Stimulated activated CD8-positive, alpha-beta memory T cell treated with anti-CD3 and anti-CD28 coated beads, Interleukin-4, amount 100 ng/mL, for 24 hours (primary cell): ENCODE measurements at regions not wholly inside any gene's neighbourhood (a gene's known extent, or its start where the extent isn't known, plus 50 kb on each side); places are given as distances from the start of the nearest gene placed in this dataset.

ENCODE experiments used
- DNase-seq: peaks from one replicate; pipeline ENCODE4 v3.0.0-alpha.2; 2020; ENCODE audit warnings: low read depth

DNA sequence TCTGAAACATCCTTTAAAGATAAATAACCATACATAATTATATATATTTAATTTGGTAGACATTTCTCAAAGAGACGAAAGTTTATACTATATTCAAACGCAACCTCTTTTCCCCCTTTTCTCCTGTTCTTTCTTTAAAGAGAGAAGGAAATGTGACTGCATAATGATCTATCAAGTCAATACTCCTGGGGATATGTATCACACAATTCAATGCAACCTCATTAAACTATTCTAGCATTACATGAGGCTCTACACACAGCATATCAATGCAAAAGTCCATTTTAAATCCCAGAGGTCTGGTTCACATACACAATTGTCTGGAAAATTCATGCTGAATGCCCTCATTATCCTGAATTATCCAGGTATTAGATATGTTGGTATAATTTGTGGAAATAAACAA lies 330.7 kb downstream of the LMX1A start:
- DNase-seq, result no peak

DNA sequence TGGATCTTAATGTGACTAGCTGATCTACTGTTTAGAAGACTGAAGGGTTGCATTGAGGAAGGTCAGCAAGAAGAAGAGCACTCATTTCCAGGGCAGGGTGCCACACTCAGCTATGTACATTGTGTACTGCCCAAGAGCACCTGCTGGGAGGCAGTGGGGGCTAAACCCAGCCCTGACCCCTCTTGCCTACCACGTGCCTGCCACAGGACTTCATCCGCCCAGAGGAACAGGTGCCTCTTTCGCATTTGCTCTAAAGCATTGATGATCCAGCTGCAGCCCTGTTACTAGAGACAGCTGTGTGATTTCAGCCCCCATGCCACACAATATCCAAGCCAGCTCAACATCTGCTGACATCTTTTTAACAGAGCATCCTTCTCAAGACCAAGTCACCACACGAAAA lies 341.8 kb downstream of the LMX1A start:
- DNase-seq, result no peak

DNA sequence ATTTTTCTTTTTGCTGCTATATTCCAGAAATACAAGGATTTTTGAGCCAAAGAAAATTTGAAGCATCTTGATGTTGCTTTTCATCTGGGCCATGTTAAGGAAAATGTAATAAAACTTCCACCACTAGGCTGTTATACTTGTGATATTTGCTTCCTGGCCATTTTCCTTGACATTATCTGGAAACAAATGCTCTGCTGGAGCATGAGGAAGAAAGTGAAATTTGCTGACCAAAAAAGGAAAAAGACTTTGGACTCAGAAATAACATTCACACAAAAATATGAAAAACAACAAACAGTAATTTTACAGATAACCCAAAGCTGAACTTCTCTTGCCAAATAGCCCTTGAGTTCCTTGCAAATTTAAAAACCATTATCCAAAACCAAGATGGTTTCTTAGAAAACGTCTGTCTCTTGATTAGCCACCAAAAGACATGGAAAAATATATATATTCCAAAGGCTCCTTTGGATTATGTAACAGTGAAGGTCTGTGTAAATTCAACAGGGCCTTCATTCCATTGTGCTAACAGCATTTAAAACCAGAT lies 344.5 kb downstream of the LMX1A start:
- no peak for DNase-seq

DNA sequence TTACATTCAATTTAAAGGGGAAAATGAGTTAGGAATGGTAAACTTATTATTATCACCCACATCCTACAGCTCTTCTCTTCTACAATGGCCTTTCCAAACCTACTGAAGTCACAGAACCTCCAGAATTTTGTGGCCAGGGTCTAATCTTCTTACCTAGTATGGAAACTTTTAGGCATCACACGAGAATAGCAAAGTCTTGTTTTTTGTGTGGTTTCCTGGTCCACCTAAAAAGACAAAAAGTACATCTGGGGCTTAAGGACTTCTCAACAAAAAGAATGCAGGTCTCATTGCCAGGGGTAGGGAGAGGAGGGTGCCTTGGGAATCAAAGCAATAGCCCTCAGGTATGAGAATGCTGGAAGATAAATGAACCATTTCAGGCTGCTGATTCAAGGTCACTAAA lies 345.3 kb downstream of the LMX1A start:
- DNase-seq, result no peak

DNA sequence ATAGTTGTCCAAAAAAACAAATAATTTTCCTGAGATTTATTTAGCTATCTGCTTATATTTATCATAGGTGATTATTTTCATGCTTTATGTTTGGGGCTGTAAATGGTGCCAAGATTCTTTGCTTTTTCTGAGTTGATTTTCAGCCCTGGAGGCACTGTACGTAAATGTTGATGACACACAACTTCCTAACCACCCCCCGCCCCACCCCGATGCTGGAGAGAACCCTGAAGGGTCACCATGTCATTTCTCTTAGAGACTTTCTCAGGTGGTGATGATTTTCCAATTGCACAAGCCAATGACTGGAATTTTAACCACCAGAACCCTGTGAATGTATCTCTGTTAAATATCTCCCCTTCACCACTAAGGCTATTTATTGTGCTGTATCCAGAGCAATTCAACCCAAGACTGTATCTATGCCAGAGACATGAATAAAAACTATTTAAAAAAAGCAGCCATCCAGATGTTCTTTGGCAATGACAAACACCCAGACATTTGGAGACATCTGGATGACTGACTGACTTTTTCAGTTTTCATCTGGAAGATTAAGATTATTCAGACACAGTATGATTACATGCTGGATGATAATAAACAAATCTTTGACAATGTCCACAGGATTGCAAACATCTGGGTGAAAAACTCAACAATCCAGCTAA lies 346.0 kb downstream of the LMX1A start:
- no peak for DNase-seq

DNA sequence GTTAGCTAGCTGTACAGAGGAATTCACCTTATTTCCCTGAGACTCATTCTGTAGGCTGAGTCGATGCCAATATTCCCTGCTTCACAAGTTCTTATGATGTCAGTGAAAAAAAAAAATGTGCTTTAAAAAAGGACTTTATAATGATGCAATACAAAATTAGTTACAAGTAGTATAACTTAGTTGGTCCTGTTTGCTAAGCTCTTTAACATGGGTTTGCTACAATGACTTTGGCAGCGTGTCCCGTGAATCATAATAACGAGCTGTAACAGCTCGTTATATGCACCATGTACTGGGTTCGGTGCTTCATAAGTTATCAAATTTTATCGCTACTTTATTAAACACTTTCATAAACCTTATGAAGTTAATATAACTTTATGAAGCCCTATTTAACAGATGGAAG lies 349.7 kb downstream of the LMX1A start:
- no peak for DNase-seq

DNA sequence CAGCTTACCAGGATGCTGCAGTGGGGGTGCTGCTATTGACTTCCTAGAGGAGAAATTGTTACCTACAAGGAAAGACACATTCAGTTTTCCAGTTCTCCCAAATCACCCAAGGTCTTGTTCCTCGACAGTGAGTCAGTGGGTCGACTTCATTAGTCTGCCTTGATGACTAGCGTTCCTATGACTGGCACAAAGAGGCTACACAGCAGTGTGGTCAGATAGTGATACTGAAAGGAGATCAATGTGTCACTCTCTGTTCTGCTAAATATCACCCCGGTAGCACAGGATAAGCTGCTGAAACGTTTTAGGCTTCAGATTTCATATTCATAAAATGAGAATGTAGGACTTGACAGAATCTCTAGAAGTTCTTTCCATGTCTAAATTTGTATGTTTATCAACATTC lies 357.4 kb downstream of the LMX1A start:
- no peak for DNase-seq

DNA sequence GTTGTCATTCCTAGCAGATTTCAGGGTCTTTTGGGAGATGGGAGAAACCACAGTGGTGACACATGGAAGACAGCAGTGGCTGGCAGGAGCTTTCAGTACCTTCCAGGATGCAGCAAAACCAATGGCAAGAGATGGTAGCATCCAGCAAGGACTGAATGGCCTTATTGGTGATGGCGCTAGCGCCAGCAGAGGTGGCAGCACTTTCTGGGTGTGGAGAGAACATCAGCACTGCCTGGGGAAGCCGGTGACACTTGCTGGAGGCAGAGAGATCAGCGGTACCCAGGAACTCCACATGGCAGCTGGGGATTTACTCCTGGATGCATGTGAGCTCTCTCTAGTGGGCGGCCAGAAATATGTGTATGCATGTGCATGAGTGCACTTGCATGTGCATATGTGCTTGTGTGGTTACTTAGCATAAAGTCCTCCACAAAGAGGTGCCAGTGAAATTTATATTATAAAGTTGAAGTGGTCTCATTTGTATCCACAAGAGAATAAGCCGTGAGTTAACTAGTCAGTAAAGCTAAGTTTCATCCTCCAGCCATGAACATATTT lies 364.7 kb downstream of the LMX1A start:
- DNase-seq, result no peak

DNA sequence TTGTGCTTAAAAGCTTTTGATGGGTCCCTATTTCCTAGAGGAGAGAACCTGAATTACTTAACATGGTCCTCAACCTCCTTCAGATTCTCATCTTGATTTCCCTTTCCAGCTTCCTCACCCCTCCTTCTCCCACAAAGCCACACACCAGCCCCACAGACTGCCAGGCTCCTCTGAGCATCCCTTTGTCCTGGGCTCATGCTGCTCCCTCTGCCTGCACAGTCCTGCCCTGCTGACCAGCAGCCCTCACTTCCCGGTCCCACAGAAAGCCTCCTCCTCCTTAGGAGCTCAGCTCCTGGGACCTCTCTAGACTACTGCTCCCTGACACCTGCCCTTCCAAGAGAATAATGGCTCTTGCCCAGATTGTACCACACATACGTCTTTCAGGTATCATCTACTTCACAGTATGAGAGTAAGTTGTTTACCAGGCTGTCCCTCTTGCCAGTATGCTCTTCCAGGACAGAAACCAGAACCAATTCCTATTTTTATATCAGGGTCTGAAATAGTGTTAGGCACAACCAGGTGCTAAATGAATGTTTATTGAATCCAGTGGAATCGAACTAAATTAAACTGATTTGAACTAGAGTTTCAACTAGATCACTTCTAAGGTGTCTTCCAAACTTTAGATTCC lies 373.4 kb downstream of the LMX1A start:
- DNase-seq, result no peak

DNA sequence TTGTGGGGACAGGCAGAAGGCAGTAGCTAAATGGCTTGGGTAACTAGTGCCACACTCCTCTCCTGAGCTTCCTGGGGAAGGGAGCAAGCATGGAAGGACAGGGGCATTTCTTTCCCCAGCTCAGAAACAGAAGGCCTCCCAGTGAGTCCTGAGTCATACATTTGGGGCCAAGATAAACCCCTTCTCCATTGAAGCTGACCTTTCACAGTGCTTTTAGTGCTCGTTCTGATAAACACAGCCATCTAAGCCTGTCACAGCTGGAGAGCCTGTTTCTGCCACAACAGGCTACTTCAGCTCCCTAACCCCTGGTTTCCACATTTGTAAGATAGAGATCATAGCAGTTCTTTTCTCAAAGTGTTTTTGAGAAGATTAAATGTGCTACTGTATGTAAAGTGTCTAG lies 374.0 kb downstream of the LMX1A start:
- DNase-seq, result no peak

DNA sequence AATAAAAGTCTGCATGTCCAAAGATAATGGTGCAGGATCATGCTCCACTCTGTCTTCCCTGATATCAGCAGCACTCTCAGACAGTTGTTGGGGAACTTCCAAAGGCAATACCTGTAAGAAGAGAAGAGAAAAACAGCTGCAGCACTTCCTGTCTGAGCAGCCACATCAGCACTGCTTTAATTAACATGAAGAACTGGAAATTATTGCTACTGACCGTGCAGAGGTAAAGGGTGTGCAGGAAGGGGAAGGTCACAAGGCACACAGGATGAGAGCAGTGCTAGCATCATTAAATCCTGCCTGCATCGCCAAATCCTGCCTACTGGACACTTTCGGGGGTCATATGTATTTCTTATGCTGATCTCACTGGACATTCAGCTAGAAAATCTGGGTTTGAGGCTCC lies 379.0 kb downstream of the LMX1A start:
- DNase-seq, result no peak

DNA sequence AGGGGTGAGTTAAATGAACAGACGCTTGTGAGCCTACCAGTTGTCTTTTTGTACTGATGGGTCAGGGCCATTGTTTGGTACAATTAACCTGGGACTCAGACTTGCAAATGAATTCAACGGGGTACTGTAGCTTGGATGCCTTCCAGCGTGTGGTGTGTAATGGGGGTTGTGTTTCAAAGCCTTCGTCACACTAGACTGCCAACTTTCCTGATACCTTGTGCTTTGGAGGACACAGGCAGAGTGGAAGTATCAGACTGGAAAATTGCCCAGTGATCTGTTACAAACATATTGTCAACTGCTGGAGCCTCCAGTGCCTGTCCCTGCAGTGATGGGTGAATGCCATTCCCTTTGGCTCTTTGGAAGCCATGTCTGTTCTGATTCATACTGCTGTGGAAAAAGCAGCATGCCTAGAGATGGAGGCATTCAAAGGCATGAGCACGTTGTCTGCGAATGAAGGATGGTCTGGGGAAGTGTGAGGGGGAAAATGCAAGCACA lies 384.5 kb downstream of the LMX1A start:
- DNase-seq, result no peak

DNA sequence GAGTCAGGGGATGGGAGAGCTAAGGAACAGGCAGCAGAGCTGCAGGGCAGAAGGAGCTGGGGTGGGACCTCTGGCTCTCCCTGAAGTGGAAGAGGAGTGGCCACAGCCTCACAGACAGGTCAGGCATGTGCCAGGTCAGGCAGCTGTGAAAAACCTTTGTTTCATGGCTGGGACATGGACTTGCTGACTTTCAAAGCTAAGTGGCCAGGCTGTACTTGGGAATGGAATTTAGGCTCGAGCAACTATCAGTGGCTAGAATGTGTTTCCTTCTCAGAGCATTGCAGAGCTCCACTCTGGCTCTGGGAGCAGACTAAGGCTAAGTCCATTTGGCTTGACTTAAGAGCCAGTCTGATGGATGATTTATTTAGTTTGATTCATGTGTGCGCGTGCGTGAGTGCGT lies 385.1 kb downstream of the LMX1A start:
- DNase-seq, result no peak

DNA sequence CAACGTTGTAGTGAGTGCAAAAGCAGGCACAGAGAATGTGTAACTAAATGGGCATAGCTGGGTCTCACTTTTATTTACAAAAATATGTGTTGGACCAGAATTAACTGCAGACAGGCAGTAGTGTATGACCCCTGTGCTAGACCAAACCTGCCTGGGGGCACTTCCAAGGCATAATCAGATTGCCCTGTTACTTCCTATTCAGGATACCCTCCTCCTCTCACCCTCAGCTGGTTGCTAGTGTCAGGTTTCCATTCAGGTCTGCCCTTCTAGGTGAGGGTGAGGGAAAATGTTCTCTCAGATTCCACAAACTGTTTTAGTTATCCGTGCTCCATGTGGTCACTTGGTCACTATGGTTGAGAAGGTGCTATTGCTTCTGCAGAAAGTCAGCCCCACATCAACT lies 387.3 kb downstream of the LMX1A start:
- DNase-seq, result no peak

DNA sequence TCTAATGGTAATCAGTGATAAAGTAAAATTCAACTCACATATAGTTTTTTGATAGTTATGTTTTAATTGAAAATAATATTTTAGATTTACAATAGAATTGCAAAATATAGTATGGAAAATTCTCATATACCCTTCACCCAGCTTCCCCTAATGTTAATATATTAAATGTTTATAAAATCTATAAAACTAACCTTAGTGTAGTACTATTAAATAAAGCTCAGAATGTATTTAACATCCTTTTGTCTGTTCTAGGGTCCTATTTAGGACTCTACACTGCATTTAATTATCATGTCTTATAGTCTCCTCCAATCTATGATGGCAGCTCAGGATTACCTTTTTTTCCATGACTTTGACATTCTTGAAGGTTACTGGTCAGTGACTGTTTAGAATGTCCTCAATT lies 389.2 kb downstream of the LMX1A start:
- DNase-seq, result no peak

DNA sequence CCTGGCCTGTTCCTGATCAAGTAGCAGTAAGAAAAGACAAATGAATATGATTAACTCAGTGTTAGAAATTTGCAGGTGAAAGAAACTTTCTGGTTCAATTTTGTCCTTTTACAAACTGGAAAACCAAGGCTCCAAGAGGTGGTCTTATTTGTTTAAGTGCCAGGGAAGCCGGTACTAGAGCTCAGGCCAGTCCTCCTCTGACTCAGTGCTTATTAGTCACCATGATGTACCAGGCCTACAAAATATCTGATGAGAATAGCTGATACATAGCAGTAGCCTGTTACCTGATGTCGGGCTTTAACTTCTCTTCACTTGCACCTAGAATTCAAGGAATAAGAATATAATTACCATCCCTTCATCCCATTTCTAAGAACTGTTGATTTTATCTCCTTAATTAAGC lies 394.8 kb downstream of the LMX1A start:
- no peak for DNase-seq

DNA sequence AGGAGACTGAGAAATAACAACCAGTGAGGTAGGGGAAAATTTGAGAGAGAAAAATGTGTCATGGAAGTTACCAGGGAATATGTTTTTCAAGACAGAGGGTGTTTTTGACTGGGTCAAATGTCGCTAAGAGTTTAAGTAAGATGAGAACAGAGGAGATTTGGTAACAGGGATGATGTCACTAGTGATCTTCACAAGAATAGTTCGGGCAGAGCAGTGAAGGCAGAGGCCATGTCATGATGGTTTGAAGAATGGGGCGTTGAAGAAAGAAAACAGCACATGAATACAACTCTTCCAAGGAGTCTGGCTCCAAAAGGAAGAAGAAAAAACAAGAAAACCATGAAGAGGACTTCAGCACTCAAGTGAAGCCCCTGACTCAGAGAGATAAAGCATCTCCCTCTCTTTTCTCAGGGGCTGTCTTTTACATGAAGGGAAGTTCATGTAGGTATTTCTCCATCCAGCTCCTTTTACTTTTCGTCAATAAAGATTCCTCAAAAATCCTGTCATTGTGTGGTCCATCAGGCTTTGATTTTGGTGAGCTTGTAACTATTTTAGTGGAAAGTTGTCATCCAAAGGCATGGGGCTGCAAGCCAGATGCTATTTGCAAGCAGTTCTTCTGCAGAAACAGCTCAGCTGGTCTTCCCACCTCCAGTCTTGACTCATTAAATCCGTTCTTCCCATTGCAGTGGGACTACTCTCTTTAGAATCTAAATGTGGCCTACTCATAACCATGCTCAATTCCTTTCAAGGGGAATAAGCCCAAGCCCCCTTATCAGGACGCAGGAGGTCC lies 397.3 kb downstream of the LMX1A start:
- DNase-seq, result no peak

DNA sequence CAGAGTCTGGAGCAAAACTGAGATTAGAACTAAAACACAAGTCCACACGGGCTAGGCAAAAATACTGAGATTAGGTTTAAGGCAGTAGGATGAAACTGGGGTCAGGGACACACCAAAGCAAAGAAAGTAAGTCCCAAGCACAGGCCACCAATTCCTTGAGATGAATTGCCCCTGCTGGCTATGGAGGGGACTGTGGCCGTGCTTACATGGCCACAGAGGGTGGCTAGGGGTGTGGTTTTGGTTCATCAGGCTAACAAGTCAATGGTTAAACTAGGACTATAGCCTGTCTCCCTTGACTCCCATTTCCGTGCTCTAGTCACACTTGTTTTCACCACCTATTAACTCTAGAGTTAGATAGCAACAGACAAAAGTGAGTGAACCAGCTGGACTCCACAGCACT lies 394.8 kb downstream of the PBX1 start:
- DNase-seq, result no peak

DNA sequence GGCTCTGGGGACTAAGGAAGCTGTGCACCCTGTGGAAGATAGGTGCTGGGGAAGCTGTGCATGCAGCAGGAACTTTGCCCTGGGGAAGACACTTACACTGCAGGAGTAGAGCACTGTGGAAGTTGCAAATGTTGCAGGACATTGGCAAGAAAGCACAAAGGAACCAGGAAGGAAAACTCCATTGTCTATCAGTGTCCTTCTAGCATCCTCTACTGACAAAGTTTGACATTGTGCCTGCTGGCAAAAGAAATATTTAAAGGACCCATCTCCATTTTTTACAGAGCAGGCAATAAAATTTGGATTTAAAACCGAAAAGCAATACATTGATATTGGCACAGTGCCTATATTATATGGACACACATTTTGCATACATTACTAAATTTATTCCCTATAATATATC lies 394.1 kb downstream of the PBX1 start:
- no peak for DNase-seq

DNA sequence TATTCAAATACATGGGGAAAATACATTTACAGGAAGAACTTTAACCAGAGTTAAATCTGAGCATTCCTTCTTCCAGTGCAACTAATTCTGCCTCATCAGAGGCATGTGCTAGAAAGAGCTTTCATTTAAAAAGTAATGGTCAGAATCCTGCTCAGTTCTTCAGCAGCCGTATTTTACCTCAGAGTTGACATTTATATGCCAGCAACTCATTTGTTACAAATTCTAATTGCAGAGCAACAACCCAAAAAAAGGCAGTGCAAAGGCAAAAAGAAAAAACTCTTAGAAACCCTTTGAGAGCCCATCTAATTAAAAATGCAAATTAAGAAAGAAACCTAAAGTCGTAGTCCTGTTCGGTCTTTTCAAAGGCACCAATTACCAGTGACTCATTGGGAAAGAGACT lies 392.5 kb downstream of the PBX1 start:
- no peak for DNase-seq

DNA sequence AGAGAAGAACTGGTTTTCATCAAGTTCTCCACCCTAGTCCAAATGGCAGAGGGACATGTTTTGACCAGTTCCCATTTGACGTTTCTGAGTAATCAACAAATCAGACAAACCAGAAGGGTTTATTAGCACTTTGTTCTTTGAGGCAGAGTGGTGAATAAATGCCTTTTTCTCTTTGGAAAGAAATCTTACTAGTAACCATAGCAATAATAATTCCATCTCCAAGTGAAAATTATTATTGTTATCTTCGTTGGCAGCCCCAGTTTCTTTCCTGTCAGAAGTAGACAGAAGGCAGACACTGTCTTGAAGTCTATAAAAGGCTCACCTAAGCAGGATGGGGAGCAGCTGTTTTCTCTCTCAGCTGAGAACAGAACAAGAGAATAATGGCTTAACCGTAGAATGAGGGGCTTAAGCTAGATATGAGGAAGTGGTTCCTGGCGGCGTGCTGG lies 391.6 kb downstream of the PBX1 start:
- DNase-seq, result no peak

DNA sequence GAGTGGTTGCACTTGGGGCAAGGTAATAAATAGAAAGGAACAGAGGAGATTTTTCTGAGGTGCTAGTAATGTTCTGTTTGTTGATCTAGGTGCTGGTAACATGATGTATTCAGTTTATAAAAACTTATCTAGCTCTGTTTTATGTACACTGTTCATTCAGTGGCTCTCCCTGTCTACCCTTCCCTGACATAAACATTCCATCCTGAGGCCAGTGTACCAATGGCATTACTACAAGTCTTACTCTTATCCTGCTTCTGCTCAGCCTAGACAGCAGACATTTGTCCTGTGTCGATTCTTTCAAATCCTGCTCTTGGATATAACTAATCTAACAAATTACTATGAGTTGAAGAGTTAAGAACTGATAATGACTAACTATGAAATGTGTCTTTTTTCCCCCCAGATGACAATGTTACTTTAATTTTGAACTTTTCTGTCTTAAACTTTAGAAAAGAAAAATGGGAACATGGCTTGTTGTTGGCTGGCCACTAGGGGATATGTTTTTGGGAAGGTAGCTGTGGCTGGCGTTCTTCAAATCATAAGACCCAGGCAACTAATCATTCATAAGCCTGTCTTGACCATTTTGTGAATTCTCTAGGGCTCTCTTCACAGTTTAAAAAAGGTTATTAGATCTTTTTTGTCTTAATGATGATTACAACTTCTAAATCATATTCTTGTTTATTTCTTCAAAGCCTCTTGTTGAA lies 390.9 kb downstream of the PBX1 start:
- no peak for DNase-seq
